HG02885 (cell line): ENCODE measurements at regions not wholly inside any gene's neighbourhood (a gene's known extent, or its start where the extent isn't known, plus 50 kb on each side); places are given as distances from the start of the nearest gene placed in this dataset.
"Not testable (repeated sequence)": the region's sequence is repeated elsewhere in the genome, so short reads cannot be mapped to it uniquely, and the experiment has no call there.

Experiments
- ATAC-seq: cut with Tn5 transposase; IDR thresholded peaks from one replicate; pipeline ENCODE4 v1.9.1; 2021; ENCODE audit warnings: mild to moderate bottlenecking; ENCODE audit not compliant: unreplicated experiment, poor library complexity

DNA sequence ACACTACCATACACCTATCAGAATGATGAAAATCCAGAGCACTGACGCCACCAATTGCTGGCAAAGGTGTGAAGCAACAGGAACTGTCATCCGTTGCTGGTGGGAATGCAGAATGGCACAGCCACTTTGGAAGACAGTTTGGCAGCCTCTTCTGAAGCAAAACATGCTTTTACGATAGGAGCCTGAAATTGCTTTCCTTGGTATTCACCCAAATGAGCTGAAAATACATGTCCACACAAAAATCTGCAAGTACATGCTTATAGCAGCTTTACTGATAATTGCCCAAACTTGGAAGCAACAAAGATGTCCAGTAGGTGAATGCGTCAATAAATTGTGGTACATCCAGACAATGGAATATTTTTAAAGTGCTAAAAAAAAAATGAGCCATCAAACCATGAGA lies 322.8 kb upstream of the FAT1 start:
- ATAC-seq = no peak

DNA sequence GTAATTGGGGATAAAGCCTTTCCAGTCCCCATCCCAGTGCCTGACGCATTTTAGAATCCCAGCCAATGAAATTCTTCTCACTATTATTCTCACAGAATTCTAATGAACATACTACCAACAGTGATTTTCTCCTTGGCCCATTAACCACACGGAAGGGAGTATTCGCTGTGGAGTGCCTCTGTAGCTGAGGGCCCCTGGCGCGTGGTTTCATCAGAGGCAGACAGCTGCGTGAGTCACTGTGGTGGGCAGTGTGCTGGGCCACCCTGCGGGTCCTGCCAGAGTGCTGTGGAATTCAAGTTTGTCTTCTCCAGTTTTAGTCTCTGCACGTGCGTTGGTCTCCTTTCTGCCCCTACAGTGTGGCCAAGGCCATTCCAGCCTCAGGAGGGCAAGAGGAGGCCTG lies 335.4 kb upstream of the FAT1 start:
- ATAC-seq = no peak

DNA sequence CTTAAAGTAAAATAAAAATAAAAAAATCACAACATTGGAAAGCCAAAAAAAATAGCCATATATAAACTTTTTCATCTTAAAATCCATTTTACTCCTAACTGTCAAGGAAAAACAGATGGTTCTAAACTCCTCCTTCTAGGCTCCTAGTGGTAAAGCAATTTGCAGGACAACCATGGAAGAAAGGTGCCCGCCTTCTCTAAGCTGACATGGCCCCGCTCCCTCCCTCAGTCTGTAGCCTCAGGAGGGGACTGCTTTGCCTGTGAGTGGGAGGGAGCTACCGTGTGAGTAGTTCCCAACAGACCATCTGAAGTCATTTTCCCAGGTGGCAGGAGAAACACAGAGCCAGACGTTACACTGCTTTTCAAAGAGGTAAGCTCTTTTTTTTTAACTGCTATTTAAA lies 336.2 kb upstream of the FAT1 start:
- no peak for ATAC-seq

DNA sequence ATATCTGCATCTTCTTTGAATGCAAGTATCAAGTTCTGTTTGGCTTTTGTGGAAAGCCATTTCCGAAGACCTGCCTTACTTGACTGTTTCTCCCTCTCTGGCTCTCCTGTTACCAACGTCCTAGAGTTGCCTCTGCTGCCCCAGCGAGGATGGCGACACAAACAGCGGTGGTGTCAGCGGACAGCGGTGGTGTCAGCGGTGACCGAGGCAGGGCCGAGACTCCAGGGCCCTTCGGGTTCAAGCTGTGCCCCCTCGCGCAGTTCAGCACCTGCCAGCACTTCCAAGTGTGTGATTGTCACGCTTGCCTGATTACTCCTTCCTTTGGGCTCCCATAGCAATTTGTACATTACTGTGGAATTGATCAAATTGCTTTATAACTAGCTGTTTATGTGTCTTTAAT lies 336.9 kb upstream of the FAT1 start:
- ATAC-seq = no peak

DNA sequence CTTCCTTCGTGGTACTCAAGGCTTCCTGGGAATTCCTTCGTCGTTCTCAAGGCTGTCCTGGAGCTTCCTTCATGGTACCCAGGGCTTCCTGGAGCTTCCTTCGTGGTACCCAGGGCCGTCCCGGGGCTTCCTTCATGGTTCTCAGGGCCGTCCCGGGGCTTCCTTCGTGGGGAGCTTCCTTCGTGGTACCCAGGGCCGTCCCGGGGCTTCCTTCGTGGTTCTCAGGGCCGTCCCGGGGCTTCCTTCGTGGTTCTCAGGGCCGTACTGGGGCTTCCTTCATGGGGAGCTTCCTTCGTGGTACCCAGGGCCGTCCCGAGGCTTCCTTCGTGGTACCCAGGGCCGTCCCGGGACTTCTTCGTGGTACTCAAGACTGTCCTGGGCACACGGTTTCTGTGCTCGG lies 339.6 kb upstream of the FAT1 start:
- ATAC-seq = no peak

DNA sequence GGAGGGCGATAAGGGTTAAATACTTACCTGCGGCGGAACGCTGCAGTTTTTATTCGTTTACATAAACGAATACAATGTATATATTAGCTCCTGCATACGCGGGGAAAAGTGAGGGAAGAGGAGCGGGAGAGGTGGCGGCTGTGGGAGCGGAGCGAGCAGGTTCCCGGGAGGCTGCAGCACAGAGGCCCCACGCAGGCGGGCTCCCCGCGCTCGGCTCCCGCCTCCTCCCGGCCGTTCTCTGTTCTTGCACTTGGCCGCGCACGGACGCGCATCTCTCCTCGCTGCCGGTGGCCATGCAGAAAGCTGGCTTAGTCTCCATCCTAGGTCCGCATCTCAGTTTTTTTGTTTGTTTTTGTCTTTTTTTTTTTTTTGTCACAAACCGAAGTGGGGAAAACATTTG lies 340.4 kb upstream of the FAT1 start:
- no peak for ATAC-seq

DNA sequence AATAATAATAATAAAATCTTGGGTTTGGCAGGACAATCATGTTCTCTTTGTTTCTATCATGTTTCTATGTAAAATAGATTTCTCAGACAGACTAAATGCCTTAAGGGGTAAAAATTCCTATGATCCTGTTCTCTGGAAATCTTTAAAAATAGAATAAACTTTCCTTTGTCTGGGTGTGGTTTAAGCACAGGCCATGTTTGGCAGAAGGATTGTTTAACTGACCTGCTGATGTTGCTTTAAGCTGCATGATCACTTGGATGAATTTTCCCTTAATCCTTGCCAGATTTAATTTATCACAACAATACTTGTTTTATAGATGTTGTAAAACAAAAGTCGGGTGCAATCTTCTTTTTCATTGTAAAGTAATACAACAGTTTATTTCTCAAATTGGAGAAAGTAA lies 341.7 kb upstream of the FAT1 start:
- ATAC-seq = no peak

DNA sequence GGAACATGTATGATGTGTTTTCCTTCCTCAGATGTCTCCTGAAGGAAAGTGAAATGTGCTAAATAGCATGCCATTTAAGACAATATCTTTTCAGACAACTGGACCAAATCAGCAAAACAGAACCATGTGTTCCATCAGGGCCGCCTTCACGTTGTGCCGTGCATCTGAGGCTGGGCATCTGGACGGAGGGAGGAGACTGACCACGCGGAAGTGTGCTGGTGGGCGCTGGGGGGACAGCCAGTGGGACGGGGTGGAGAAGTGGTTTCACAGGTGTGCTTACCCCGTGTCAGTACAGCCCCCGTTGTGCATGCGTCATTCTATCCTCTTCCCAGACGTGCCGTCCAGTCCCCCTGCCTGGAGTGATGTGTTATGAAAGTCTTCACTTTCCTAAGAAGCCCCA lies 342.1 kb upstream of the FAT1 start:
- no peak for ATAC-seq

DNA sequence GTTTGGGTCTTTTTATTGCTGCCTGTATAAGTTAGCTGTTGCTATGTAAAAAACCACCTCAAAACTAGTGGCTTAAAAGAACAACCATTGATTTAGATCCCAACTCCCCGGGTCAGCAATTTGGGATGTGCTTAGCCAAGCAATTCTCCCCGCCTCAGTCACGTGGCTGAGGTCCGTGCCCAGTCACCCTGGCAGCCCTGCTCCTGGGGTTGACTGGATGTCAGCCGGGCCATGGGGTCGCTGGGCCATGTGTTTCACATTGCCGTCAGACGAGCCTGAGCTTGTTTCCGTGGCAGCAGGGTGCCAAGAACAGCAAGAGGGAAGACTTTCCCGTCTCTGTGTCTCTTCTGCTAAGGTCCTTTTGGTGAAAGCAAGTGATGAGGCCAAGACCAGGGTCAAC lies 345.7 kb upstream of the FAT1 start:
- no peak for ATAC-seq

DNA sequence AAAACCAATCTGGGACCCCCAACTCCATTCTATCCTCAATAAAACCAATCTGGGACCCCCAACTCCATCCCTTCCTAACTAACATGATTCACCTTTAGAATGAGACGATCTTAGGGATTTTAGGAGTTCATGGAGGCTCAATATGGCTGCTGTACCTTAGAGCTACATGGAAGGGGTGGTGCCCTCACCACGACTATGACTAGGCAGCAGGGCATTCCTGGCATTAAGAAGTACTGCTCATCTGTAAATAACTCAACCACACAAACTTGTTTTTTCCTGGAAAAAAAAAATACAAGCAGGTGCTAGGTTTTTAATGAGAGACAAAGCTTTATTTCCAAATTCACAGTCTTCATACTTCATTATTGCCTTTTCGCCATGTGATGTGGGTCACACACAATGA lies 346.5 kb upstream of the FAT1 start:
- ATAC-seq = no peak

DNA sequence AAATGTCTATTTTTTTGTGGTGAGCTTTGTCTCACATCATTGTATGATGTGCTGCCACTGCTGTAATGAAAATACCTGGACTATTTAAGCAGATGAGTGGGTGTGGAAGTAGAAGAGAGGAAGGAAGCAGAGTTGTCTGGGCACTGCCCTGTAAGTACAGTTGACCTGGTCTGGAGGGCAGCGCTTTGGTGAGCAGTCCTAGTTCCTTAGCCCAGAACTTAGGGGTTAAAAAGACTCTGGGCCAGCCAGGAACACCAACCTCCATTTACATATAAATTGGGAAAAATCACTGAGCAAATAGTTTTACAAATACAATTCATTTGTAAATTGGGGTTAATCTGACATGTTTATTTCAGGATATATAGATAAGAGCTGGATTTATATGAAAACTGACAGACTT lies 347.1 kb upstream of the FAT1 start:
- ATAC-seq = no peak

DNA sequence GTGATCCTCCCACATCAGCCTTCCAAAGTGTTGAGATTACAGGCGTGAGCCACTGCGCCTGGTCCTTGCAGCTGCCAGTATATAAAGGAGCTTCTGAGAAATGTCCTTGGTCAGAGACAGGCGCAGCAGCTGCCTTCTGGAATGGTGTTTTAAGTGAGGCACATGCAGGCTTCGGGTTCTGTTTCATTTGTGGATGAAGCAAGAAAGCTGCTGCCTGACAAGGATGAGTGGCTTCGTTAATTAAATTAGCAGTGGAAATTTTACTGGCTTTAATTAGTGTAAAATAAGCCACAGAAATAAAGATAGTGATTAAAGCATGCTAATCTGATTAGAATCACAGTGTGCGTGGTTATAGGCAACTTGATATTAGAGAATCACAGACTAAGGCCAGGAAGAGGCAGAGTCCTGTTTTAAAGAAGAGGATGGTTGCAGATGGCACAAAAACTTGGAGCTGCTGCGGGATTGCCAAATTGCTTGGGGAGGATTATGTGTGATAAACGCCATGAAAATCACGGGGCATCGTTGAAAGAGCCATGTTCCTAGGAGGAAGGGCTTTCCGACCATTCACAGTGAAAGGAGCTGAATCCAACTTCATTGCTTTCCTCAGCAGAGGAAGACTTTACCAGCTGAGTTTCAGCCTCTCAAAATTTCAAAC lies 348.4 kb upstream of the FAT1 start:
- ATAC-seq = no peak

DNA sequence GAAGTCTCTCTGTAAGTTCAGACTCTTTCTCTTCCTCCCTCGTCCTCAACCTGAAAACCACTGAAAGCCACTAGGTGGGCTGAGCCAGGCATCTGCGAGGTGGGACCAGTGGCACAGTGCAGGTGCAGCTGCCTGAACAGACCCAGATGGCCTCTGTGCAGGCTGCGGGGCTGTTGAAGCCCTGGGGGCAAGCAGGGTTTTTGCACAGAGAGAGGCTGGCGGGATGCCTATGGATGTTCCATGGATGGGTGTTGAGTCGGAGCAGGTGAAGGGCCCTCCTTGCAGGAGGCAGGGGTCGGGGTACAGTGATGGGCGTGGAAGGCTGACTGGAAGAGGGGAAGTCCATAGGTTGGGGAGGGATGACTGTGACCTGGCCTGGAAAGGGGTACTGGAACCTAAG lies 350.2 kb upstream of the FAT1 start:
- no peak for ATAC-seq

DNA sequence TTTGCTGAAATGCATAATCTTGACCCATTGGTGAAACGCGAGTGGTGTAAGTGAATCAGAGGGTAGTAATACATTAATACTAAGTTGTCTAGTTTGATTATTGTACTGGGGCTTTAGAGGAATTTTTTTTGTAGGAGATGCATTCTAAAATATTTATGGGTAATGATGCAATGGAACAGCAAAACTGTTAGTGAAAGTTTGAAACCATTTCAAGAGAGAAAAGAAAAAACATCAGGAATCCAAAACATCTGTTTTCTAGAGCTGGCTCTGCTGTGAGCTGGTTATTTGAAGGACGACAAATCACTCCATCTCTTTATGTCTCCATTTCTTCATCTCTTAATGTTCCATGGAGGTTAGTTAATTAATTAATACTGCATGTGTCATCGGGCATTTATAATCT lies 351.9 kb upstream of the FAT1 start:
- ATAC-seq = no peak

DNA sequence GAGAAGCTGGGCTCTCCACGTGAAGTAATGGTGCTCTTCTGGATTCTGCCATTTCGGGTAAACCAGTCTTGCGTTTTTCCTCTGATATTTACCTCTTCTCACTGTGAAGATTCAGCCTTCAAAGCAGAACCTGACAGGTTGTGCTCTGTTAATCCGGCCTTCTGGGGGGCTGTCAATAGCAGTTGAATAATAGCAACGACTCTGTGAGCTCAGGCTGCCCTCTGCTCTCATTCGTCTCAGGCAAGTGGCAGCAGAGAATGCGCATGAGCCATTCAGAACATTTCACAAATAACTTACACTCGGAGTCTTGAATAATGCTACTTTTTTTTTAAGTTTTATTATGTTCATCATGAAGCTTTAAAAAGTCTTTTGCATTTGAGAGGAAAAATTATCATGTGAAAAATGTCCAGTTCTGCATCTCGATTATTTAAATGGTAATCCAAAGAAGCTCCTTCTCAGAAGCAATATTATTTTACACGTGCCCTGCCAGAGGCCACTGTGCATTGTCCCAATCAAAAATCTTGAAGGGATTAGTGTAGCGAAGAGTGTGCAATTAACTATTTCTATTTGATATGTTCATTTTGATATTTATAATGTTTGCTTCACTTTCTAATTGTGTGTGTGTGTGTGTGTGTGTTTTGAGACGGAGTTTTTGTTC lies 354.2 kb upstream of the FAT1 start:
- ATAC-seq = no peak

DNA sequence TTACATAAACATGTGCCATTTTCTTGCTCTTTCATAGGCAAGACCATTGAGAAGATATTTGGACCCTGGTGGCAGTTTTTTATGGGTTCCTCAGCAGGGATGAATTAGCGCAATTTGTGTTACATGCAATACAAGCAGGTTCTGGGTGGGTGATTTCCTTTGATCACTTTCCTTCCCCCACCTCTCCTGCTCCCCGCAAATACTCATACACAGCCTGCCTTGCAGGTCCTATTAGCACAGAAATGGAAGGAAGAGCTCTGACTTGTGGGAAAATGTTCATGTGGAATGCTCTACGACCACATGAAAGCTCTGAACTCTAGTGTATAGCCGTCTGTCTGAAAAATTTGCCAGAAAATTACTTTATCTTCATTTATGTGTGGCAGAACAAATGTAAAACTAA lies 361.0 kb upstream of the FAT1 start:
- ATAC-seq = no peak

DNA sequence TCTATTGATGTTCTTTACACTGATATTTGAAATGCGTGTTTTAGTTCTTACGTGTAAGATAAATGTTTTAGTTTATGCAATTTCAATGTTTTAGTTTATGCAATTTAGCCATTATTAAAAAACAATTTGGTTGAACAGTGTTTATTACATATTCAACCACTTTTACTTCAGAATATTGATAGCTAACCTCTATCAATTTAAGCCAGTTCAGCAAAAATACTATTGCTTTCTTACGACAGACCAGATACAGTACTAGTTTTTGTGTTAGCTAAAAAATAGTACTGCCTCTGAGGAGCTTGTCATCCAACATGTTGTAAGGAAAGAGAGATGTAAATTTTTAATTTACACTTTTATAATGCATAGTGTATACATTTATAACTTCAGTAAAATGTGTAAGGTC lies 361.7 kb upstream of the FAT1 start:
- no peak for ATAC-seq

DNA sequence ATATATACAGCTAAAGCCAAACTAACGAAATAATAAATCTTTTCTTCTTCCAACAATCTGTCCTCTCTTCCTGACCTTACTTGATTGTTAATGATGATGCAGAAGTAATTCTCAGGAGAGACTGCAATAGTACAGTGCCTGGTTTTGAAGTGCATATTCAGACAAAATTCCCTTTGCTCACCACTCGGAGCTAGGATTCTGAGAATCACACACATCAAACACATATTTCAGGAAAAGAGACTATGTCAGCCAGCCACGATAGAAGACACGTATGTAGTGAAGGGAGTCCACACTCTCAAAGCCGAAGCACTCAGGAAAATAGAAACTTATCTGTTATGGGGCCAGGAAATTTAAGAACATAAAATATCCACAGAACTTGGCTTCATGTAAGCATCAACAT lies 362.5 kb upstream of the FAT1 start:
- ATAC-seq = no peak

DNA sequence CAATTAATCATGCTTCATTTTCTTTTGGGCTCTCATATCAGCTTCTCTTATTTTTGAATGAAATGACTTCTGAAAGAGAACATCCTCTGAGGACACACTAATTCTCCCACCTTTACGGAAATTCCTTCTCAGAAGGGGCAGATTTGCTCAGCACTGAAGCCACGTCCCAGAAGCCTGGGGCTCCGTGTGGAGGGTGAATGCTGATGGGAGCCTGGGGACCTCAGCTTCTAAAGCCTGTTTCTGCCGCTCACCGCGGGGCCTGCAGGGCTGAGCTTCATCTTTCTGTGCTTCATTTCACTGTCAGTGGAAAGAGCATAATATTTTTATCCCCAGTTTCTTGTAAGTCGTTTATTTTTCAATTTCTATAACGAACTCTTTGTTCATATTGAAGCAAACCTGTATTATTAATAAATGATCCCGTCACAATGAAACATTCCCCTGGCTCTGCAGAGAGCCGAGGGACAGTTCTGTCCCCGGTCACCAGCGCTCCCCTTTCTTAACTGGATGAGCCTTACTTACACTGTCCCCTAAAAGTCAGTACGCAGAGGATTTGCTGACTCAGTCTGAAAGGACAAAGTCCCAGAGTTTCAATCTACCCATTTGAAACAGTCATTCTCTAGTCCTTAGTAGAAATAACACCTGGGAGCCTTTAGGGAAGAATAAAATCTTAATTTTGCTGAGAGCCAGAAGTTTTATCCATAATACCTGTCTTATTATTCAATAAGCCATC lies 364.6 kb upstream of the FAT1 start:
- no peak for ATAC-seq

DNA sequence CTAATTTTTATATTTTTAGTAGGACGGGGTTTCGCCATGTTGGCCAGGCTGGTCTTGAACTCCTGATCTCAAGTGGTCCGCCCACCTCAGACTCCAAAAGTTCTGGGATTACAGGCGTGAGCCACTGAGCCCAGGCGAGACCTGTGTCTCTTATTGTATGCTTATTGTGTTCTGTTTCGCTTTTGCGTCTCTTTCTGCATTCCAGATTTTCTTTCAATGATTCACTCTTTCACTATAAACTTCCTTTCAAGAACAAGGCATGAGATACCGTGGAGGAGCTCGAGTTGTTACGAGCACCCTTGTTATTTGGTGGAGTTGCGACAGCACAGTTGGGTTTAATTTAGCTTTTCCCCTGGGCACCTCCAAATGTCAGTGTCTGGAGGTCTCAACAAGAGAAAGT lies 366.7 kb upstream of the FAT1 start:
- no peak for ATAC-seq

DNA sequence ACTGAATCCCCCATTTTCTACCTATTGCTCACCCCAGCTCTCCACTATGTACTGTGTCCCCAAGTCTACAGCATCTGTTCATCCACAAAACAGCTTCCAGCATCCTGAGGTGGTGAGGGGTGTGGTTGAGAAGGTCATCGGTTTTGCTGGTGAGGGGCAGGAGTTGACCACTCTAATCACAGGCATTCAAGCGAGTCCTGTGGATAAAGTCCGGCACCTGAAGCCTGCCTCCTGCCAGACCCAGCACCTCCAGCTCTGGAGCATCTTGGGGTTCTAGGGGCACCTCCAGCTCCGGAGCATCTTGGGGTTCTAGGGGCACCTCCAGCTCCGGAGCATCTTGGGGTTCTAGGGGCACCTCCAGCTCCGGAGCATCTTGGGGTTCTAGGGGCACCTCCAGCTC lies 367.2 kb upstream of the FAT1 start:
- ATAC-seq = not testable (repeated sequence)

DNA sequence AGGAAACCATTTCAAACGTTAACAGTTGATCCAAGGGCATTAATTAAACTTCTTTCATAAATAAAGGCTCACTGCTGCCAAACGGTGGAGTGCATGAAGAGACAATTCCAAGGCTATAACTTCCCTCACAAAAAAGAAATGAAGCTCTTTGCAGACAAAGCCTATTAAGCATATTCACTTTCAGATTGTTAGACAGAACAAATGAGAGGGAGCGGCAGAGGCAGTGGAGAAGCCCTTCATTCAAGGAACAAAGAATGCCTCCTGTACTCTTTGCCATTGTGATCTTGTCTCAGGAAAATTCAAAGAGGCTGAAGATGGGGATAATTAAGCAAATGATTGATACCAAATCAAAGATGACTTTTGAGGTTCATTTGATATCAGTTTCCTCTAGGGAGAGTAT lies 370.5 kb upstream of the FAT1 start:
- no peak for ATAC-seq
